HG03025 (cell line): ENCODE measurements at regions not wholly inside any gene's neighbourhood (a gene's known extent, or its start where the extent isn't known, plus 50 kb on each side); places are given as distances from the start of the nearest gene placed in this dataset.

Experiments
- ATAC-seq: cut with Tn5 transposase; IDR thresholded peaks from one replicate; pipeline ENCODE4 v1.9.1; 2021; ENCODE audit warnings: mild to moderate bottlenecking, moderate library complexity; ENCODE audit not compliant: unreplicated experiment, low FRiP score

GRCh38 chr3:34547297-34547920, 749.0 kb downstream of the PDCD6IP start:
- ATAC-seq = no peak

- no peak for ATAC-seq
Observed at GRCh38 chr3:34567266-34567665, 768.8 kb downstream of the PDCD6IP start.

GRCh38 chr3:34568766-34569165, 770.3 kb downstream of the PDCD6IP start:
- ATAC-seq = no peak

- no peak for ATAC-seq
Observed at GRCh38 chr3:34569437-34569836, 771.0 kb downstream of the PDCD6IP start.

GRCh38 chr3:34570916-34571705, 772.7 kb downstream of the PDCD6IP start:
- no peak for ATAC-seq

GRCh38 chr3:34571714-34572113, 773.3 kb downstream of the PDCD6IP start:
- no peak for ATAC-seq

GRCh38 chr3:34575776-34576175, 777.3 kb downstream of the PDCD6IP start:
- ATAC-seq = no peak

- no peak for ATAC-seq
Observed at GRCh38 chr3:34582055-34582454, 783.6 kb downstream of the PDCD6IP start.

GRCh38 chr3:34583451-34583850, 785.0 kb downstream of the PDCD6IP start:
- ATAC-seq = no peak

- ATAC-seq = no peak
Observed at GRCh38 chr3:34584971-34585370, 786.5 kb downstream of the PDCD6IP start.

- no peak for ATAC-seq
Observed at GRCh38 chr3:34599595-34599994, 801.2 kb downstream of the PDCD6IP start.

- no peak for ATAC-seq
Observed at GRCh38 chr3:34619990-34620389, 821.6 kb downstream of the PDCD6IP start.

GRCh38 chr3:34626699-34627098, 828.3 kb downstream of the PDCD6IP start:
- no peak for ATAC-seq

GRCh38 chr3:34634939-34635338, 836.5 kb downstream of the PDCD6IP start:
- ATAC-seq = no peak

GRCh38 chr3:34635352-34635850, 837.0 kb downstream of the PDCD6IP start:
- no peak for ATAC-seq

GRCh38 chr3:34646911-34647460, 848.6 kb downstream of the PDCD6IP start:
- no peak for ATAC-seq

GRCh38 chr3:34650131-34650530, 851.7 kb downstream of the PDCD6IP start:
- no peak for ATAC-seq

- no peak for ATAC-seq
Observed at GRCh38 chr3:34668915-34669314, 870.5 kb downstream of the PDCD6IP start.

- no peak for ATAC-seq
Observed at GRCh38 chr3:34669490-34669889, 871.1 kb downstream of the PDCD6IP start.

GRCh38 chr3:34675383-34676120, 877.1 kb downstream of the PDCD6IP start:
- ATAC-seq = no peak

GRCh38 chr3:34676436-34676835, 878.0 kb downstream of the PDCD6IP start:
- no peak for ATAC-seq
